ENCODE measurements at regions not wholly inside any gene's neighbourhood (a gene's known extent, or its start where the extent isn't known, plus 50 kb on each side); places are given as distances from the start of the nearest gene placed in this dataset.

- H2AFZ ChIP-seq (ENCODE audit: low read length) = no peak overlapping the region
- no peak overlapping the region for H3K4me3 ChIP-seq (replicated peaks in 1 of 4; ENCODE audit: control extremely low read depth in 1 of 4, insufficient read depth in 1 of 4, low read depth in 3 of 4, low read length in 4 of 4)
- H3K4me1 ChIP-seq (ENCODE audit: control insufficient read depth, extremely low read depth, insufficient read depth, low read length) = peaks cover 4% of the 10 kb centered on the region
- H3K9ac ChIP-seq (ENCODE audit: insufficient read depth, low read length) = no peak overlapping the region
- H3K27me3 ChIP-seq (ENCODE audit: control insufficient read depth, insufficient read depth, low read length) = no peaks in the 10 kb centered on the region
- H3K4me2 ChIP-seq (ENCODE audit: extremely low read depth, insufficient read depth, low read length) = no peak overlapping the region
- TF ChIP-seq CTCF (conservative IDR thresholded peaks at IDR 0.05 in 1 of 2, IDR thresholded peaks at IDR 0.05 in 1 of 2; ENCODE audit: low read depth in 1 of 2, low read length in 2 of 2) (no peak), EZH2 (IDR thresholded peaks at IDR 0.05; ENCODE audit: low read length, missing control alignments) (no peak)
- H3K9me3 ChIP-seq (ENCODE audit: control insufficient read depth, insufficient read depth, low read depth, low read length) = no peaks in the 10 kb centered on the region
- peak; percentile 36 to 83 for DNase-seq (ENCODE audit: low read depth in 2 of 2)
- no peak overlapping the region for H3K27ac ChIP-seq (ENCODE audit: insufficient read depth, low read length)
- H3K36me3 ChIP-seq (ENCODE audit: control insufficient read depth, insufficient read depth, low read length) = no peaks in the 10 kb centered on the region
- no peaks in the 10 kb centered on the region for H3K79me2 ChIP-seq (ENCODE audit: control insufficient read depth, insufficient read depth, low read length)
- no peaks in the 10 kb centered on the region for H4K20me1 ChIP-seq (ENCODE audit: control insufficient read depth, extremely low read depth, insufficient read depth, low read length)
Observed at GRCh38 chr13:50319635-50320255, 304.5 kb downstream of the KCNRG start.

GRCh38 chr13:50320271-50320862 lies 305.1 kb downstream of the KCNRG start:
- no peaks in the 10 kb centered on the region for H4K20me1 ChIP-seq (ENCODE audit: control insufficient read depth, extremely low read depth, insufficient read depth, low read length)
- H3K9me3 ChIP-seq (ENCODE audit: control insufficient read depth, insufficient read depth, low read depth, low read length) = no peaks in the 10 kb centered on the region
- TF ChIP-seq CTCF (conservative IDR thresholded peaks at IDR 0.05 in 1 of 2, IDR thresholded peaks at IDR 0.05 in 1 of 2; ENCODE audit: low read depth in 1 of 2, low read length in 2 of 2) (no peak), EZH2 (IDR thresholded peaks at IDR 0.05; ENCODE audit: low read length, missing control alignments) (no peak)
- no peak overlapping the region for H3K9ac ChIP-seq (ENCODE audit: insufficient read depth, low read length)
- no peaks in the 10 kb centered on the region for H3K79me2 ChIP-seq (ENCODE audit: control insufficient read depth, insufficient read depth, low read length)
- no peak overlapping the region for H2AFZ ChIP-seq (ENCODE audit: low read length)
- no peaks in the 10 kb centered on the region for H3K27me3 ChIP-seq (ENCODE audit: control insufficient read depth, insufficient read depth, low read length)
- H3K36me3 ChIP-seq (ENCODE audit: control insufficient read depth, insufficient read depth, low read length) = no peaks in the 10 kb centered on the region
- no peak overlapping the region for H3K27ac ChIP-seq (ENCODE audit: insufficient read depth, low read length)
- H3K4me1 ChIP-seq (ENCODE audit: control insufficient read depth, extremely low read depth, insufficient read depth, low read length) = peaks cover 4% of the 10 kb centered on the region
- H3K4me2 ChIP-seq (ENCODE audit: extremely low read depth, insufficient read depth, low read length) = no peak overlapping the region
- no peak overlapping the region for H3K4me3 ChIP-seq (replicated peaks in 1 of 4; ENCODE audit: control extremely low read depth in 1 of 4, insufficient read depth in 1 of 4, low read depth in 3 of 4, low read length in 4 of 4)
- peak; percentile 66 to 84 for DNase-seq (ENCODE audit: low read depth in 2 of 2)

GRCh38 chr13:50322006-50322405 lies 306.8 kb downstream of the KCNRG start:
- Histone ChIP-seq H2AFZ (ENCODE audit: low read length) (no peak overlapping the region), H3K79me2 (ENCODE audit: control insufficient read depth, insufficient read depth, low read length) (no peaks in the 10 kb centered on the region), H3K4me1 (ENCODE audit: control insufficient read depth, extremely low read depth, insufficient read depth, low read length) (peaks cover 4% of the 10 kb centered on the region), H3K27me3 (ENCODE audit: control insufficient read depth, insufficient read depth, low read length) (no peaks in the 10 kb centered on the region), H3K36me3 (ENCODE audit: control insufficient read depth, insufficient read depth, low read length) (no peaks in the 10 kb centered on the region), H3K9me3 (ENCODE audit: control insufficient read depth, insufficient read depth, low read depth, low read length) (no peaks in the 10 kb centered on the region), H3K4me2 (ENCODE audit: extremely low read depth, insufficient read depth, low read length) (no peak overlapping the region), H4K20me1 (ENCODE audit: control insufficient read depth, extremely low read depth, insufficient read depth, low read length) (no peaks in the 10 kb centered on the region), H3K4me3 (replicated peaks in 1 of 4; ENCODE audit: control extremely low read depth in 1 of 4, insufficient read depth in 1 of 4, low read depth in 3 of 4, low read length in 4 of 4) (no peak overlapping the region), H3K9ac (ENCODE audit: insufficient read depth, low read length) (no peak overlapping the region), H3K27ac (ENCODE audit: insufficient read depth, low read length) (no peak overlapping the region)
- no peak for DNase-seq (ENCODE audit: low read depth in 2 of 2)
- TF ChIP-seq CTCF (conservative IDR thresholded peaks at IDR 0.05 in 1 of 2, IDR thresholded peaks at IDR 0.05 in 1 of 2; ENCODE audit: low read depth in 1 of 2, low read length in 2 of 2) (no peak), EZH2 (IDR thresholded peaks at IDR 0.05; ENCODE audit: low read length, missing control alignments) (no peak)

All from fibroblast of lung (primary cell).